HepG2 (cell line): ENCODE measurements at regions not wholly inside any gene's neighbourhood (a gene's known extent, or its start where the extent isn't known, plus 50 kb on each side); places are given as distances from the start of the nearest gene placed in this dataset.

Experiments
- ATAC-seq: fragments of 200-7000 bp; cut with Tn5 transposase; 3 replicates; pipeline ENCODE4 v1.9.1; 2020; ENCODE audit warnings: mild to moderate bottlenecking, moderate library complexity
- BruUV-seq: library from RNA; stranded (reverse); fragments of 400-500 nt; replicated peaks from 2 replicates; lab custom pipeline; 2021; lab: Mats Ljungman, UMichigan
- CTCF ChIA-PET: fragments of 300-600 bp; formaldehyde crosslinking; extraction: SDS; loops from one replicate; lab custom pipeline; 2021; ENCODE audit warnings: low total read pairs, inconsistent platforms, low intra/inter-chr PET ratio; lab: Yijun Ruan, JAX
- POLR2A ChIA-PET: fragments of 350-600 bp; sonication (Branson Sonifier 250); formaldehyde crosslinking; loops from one replicate; lab custom pipeline; 2020; ENCODE audit warnings: antibody characterized with exemption, inconsistent platforms; lab: Yijun Ruan, JAX
- DNase-seq: peaks from one replicate; pipeline ENCODE4 v3.0.0-alpha.2; 2015; ENCODE audit warnings: low spot score
- FAIRE-seq: peaks from 3 replicates; lab custom pipeline; 2011; peaks lifted over from hg19 to GRCh38; lab: Jason Lieb, UNC
- H2AFZ ChIP-seq: one replicate; pipeline ENCODE4 v1.6.1; 2011; ENCODE audit warnings: low read length, inconsistent platforms
- H3K27ac ChIP-seq: fragments of 300-600 bp; 3 replicates; pipeline ENCODE4 v1.8.0; 2011; ENCODE audit warnings: mixed run types, mild to moderate bottlenecking, mixed read lengths, low read length, inconsistent platforms; ENCODE audit not compliant: insufficient read depth; ENCODE audit errors: extremely low read length
- H3K27me3 ChIP-seq, 2 experiments: fragments of 200-600 bp in 1 of 2; 2 replicates in 1 of 2; 3 replicates in 1 of 2; pipeline versions ENCODE4 v1.6.0 to v1.8.0; 2011; ENCODE audit warnings: low read length in 2 of 2, mild to moderate bottlenecking in 2 of 2, moderate library complexity in 2 of 2, inconsistent platforms in 1 of 2; ENCODE audit not compliant: insufficient read depth in 2 of 2, control insufficient read depth in 1 of 2
- H3K36me3 ChIP-seq, 2 experiments: fragments of 200-600 bp in 1 of 2; replicated peaks in 1 of 2; 2 replicates in 1 of 2; 3 replicates in 1 of 2; pipeline versions ENCODE4 v1.5.1 to v1.8.0; 2011; ENCODE audit warnings: low read length in 2 of 2, inconsistent platforms in 1 of 2; ENCODE audit not compliant: insufficient read depth in 2 of 2, control insufficient read depth in 1 of 2
- H3K4me1 ChIP-seq: 2 replicates; pipeline ENCODE4 v1.5.1; 2012; ENCODE audit warnings: low read length, inconsistent platforms; ENCODE audit not compliant: insufficient read depth
- H3K4me2 ChIP-seq: 2 replicates; pipeline ENCODE4 v1.6.0; 2011; ENCODE audit warnings: low read depth, low read length, inconsistent platforms
- H3K4me3 ChIP-seq, 3 experiments: fragments of 200-600 bp in 1 of 3; sonication (generic), shearing (Covaris generic) in 1 of 3; replicated peaks in 1 of 3; 2 replicates each; pipeline ENCODE4 v1.5.1; 2011 to 2016; ENCODE audit warnings: low read length in 3 of 3, inconsistent platforms in 2 of 3, low read depth in 2 of 3, mild to moderate bottlenecking in 2 of 3, control low read depth in 1 of 3, mixed read lengths in 1 of 3; ENCODE audit not compliant: insufficient read depth in 1 of 3
- H3K79me2 ChIP-seq: one replicate; pipeline ENCODE4 v1.6.1; 2011; ENCODE audit warnings: low read length, inconsistent platforms; ENCODE audit not compliant: insufficient read depth
- H3K9ac ChIP-seq: 2 replicates; pipeline ENCODE4 v1.6.0; 2011; ENCODE audit warnings: mild to moderate bottlenecking, low read depth, low read length, inconsistent platforms; ENCODE audit not compliant: insufficient read depth
- H3K9me3 ChIP-seq: 2 replicates; pipeline ENCODE4 v1.5.1; 2012; ENCODE audit warnings: mild to moderate bottlenecking, low read length
- H4K20me1 ChIP-seq: 2 replicates; pipeline ENCODE4 v1.6.0; 2011; ENCODE audit warnings: inconsistent platforms, mild to moderate bottlenecking, low read length, moderate library complexity; ENCODE audit not compliant: insufficient read depth
- EED ChIP-seq: sonication (generic); formaldehyde crosslinking; IDR thresholded peaks from 2 replicates; pipeline ENCODE4 v1.5.0; 2020; ENCODE audit warnings: mild to moderate bottlenecking, missing genetic modification reagents
- HCFC1 ChIP-seq: fragments of 150-350 bp; IDR thresholded peaks from 2 replicates; pipeline ENCODE4 v1.6.1; 2014; ENCODE audit warnings: low read depth, low read length
- NFE2L1 ChIP-seq: sonication (generic); formaldehyde crosslinking; IDR thresholded peaks from 2 replicates; pipeline ENCODE4 v1.4.0; 2020; ENCODE audit warnings: missing genetic modification reagents, mild to moderate bottlenecking, borderline replicate concordance
- PAWR ChIP-seq: sonication (generic); formaldehyde crosslinking; IDR thresholded peaks from 2 replicates; pipeline ENCODE4 v1.4.0; 2020; ENCODE audit warnings: missing genetic modification reagents, mild to moderate bottlenecking, borderline replicate concordance
- PCBP2 ChIP-seq: fragments of 200-400 bp; formaldehyde crosslinking; optimal IDR thresholded peaks from 2 replicates; pipeline ENCODE3; 2018; ENCODE audit warnings: low read length, low read depth; ENCODE audit not compliant: poor library complexity, severe bottlenecking
- PHB2 ChIP-seq: fragments of 450-650 bp; IDR thresholded peaks from 2 replicates; pipeline ENCODE4 v1.6.1; 2018; ENCODE audit not compliant: partially characterized antibody
- ZNF543 ChIP-seq: sonication (generic); formaldehyde crosslinking; IDR thresholded peaks from 2 replicates; pipeline ENCODE4 v1.4.0; 2020; ENCODE audit warnings: mild to moderate bottlenecking, missing genetic modification reagents
- ZNF549 ChIP-seq: sonication (generic); formaldehyde crosslinking; IDR thresholded peaks from 2 replicates; pipeline ENCODE4 v1.5.0; 2020; ENCODE audit warnings: missing genetic modification reagents
- ZNF614 ChIP-seq: IDR thresholded peaks from 2 replicates; pipeline ENCODE4 v1.6.1; 2018; ENCODE audit warnings: missing biosample characterization, missing genetic modification reagents, inconsistent platforms, borderline replicate concordance
- WGBS: methylation state at CpG from one replicate; pipeline ENCODE4 v1.1.6; 2017; ENCODE audit warnings: low lambda C conversion rate; 5-methylcytosine and 5-hydroxymethylcytosine counted together
- in situ Hi-C: cut with HindIII; loops from 2 replicates; pipeline ENCODE4 v1.10.0; 2017; ENCODE audit warnings: low pct_unique_long_range_greater_than_20kb; ENCODE audit not compliant: extremely low pct_ligation_motif_present
- intact Hi-C: fragments of 100-400 bp; cut with micrococcal nuclease; formaldehyde crosslinking; loops from one replicate; pipeline ENCODE4 v1.10.0; 2022; ENCODE audit not compliant: unreplicated experiment
- TF ChIP-seq, protein P1 (sequence below): sonication (generic); formaldehyde crosslinking; IDR thresholded peaks from 2 replicates; pipeline ENCODE4 v1.5.1; 2020; ENCODE audit warnings: missing genetic modification reagents, mild to moderate bottlenecking, borderline replicate concordance

DNA sequence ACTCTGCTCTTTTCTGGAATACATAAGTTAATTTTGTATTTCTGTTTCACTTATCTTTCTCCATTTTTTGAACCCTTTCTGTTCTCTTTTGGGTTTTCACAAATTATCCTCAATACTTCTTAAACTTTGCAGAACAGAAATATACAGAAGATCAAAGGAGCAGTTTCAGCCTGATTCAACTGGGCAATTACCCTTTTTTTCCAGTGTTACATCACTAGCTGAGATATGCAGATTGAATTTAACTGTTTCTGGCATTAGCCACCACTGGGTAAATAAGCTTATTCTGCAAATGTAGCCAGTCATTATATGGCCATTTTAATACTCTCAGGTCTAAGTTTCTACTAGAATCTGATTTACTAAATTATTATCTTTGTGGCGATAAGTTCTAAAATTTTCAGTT lies 66.9 kb upstream of the GRID2 start:
- H3K9ac ChIP-seq = no peak overlapping the region
- no peak for TF ChIP-seq ZNF543
- no peak for TF ChIP-seq PCBP2
- no peak for TF ChIP-seq ZNF549
- TF ChIP-seq ZNF614 = no peak
- no peak for TF ChIP-seq PHB2
- TF ChIP-seq, protein P1, sequence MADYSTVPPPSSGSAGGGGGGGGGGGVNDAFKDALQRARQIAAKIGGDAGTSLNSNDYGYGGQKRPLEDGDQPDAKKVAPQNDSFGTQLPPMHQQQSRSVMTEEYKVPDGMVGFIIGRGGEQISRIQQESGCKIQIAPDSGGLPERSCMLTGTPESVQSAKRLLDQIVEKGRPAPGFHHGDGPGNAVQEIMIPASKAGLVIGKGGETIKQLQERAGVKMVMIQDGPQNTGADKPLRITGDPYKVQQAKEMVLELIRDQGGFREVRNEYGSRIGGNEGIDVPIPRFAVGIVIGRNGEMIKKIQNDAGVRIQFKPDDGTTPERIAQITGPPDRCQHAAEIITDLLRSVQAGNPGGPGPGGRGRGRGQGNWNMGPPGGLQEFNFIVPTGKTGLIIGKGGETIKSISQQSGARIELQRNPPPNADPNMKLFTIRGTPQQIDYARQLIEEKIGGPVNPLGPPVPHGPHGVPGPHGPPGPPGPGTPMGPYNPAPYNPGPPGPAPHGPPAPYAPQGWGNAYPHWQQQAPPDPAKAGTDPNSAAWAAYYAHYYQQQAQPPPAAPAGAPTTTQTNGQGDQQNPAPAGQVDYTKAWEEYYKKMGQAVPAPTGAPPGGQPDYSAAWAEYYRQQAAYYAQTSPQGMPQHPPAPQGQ (CRISPR knock-in tag) = no peak
- TF ChIP-seq NFE2L1 (CRISPR knock-in tag) = no peak
- TF ChIP-seq EED (CRISPR knock-in tag) = no peak
- TF ChIP-seq PAWR (CRISPR knock-in tag) = no peak
- TF ChIP-seq HCFC1 = no peak
- 91% methylated on average over 1 of the region's 1 CpG for WGBS
- no peak overlapping the region for H3K4me3 ChIP-seq
- POLR2A ChIA-PET = no interaction called here
- H3K9me3 ChIP-seq = peaks cover 31% of the 10 kb centered on the region
- no peaks in the 10 kb centered on the region for H3K27me3 ChIP-seq
- in situ Hi-C loops (no loop called here), intact Hi-C loops (no loop called here)
- CTCF ChIA-PET = no interaction called here
- no peaks in the 10 kb centered on the region for H3K4me1 ChIP-seq
- no peak for FAIRE-seq
- H3K4me2 ChIP-seq = no peak overlapping the region
- ATAC-seq = no peak
- H3K79me2 ChIP-seq = no peaks in the 10 kb centered on the region
- no TSS peak for BruUV-seq
- no peak overlapping the region for H2AFZ ChIP-seq
- H3K36me3 ChIP-seq = no peaks in the 10 kb centered on the region
- no peak overlapping the region for H3K27ac ChIP-seq
- DNase-seq = no peak
- H4K20me1 ChIP-seq = no peaks in the 10 kb centered on the region
